Chondrocyte (in vitro differentiated cells): ENCODE measurements at regions not wholly inside any gene's neighbourhood (a gene's known extent, or its start where the extent isn't known, plus 50 kb on each side); places are given as distances from the start of the nearest gene placed in this dataset.

Source experiments
- DNase-seq: peaks from one replicate; pipeline ENCODE4 v3.0.0; 2021; ENCODE audit warnings: mixed read lengths, low spot score
- H3K27ac Mint-ChIP-seq: one replicate; pipeline ENCODE4 v1.8.0; 2021; ENCODE audit warnings: mild to moderate bottlenecking, moderate library complexity, mixed read lengths; ENCODE audit not compliant: unreplicated experiment
- H3K27me3 Mint-ChIP-seq: 2 replicates; pipeline ENCODE4 v1.8.0; 2021; ENCODE audit warnings: low read depth, mixed read lengths
- H3K36me3 Mint-ChIP-seq: 2 replicates; pipeline ENCODE4 v1.8.0; 2021; ENCODE audit warnings: low read depth, mixed read lengths
- H3K4me1 Mint-ChIP-seq: 2 replicates; pipeline ENCODE4 v1.8.0; 2021; ENCODE audit warnings: low read depth, mild to moderate bottlenecking, mixed read lengths
- H3K4me3 Mint-ChIP-seq: one replicate; pipeline ENCODE4 v1.8.0; 2021; ENCODE audit warnings: mild to moderate bottlenecking, moderate library complexity, mixed read lengths; ENCODE audit not compliant: unreplicated experiment
- H3K9me3 Mint-ChIP-seq: 2 replicates; pipeline ENCODE4 v1.8.0; 2021; ENCODE audit warnings: low read depth, mixed read lengths
- CTCF ChIP-seq: fragments of 200-600 bp; sonication (generic); IDR thresholded peaks from 2 replicates; pipeline ENCODE4 v1.5.0; 2021; ENCODE audit warnings: antibody characterized with exemption, mild to moderate bottlenecking, moderate library complexity

DNA sequence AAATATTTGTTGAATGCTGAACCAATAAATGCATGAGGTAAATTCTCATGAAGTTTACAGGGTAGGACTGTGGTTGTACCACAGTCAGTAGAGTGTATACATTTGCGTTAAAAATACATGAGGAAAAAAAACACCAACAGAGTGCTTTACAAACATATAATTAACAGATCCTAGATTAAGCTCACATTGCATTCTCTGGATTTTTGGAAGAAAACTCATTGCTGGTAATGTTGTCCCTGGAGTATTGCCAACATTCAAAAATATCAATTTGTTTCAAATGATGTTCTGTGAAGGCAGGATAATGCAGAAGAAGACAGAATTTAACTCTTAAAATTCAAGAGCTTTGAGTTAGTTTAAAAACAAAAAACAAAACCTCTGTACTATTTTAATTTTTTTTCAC lies 95.5 kb downstream of the MBL2 start:
- no peaks in the 10 kb centered on the region for H3K36me3 Mint-ChIP-seq
- no peaks in the 10 kb centered on the region for H3K4me1 Mint-ChIP-seq
- TF ChIP-seq CTCF = no peak
- H3K27ac Mint-ChIP-seq = no peak overlapping the region
- H3K27me3 Mint-ChIP-seq = peaks cover 2% of the 10 kb centered on the region
- DNase-seq = no peak
- peaks cover 8% of the 10 kb centered on the region for H3K9me3 Mint-ChIP-seq
- H3K4me3 Mint-ChIP-seq = no peak overlapping the region

DNA sequence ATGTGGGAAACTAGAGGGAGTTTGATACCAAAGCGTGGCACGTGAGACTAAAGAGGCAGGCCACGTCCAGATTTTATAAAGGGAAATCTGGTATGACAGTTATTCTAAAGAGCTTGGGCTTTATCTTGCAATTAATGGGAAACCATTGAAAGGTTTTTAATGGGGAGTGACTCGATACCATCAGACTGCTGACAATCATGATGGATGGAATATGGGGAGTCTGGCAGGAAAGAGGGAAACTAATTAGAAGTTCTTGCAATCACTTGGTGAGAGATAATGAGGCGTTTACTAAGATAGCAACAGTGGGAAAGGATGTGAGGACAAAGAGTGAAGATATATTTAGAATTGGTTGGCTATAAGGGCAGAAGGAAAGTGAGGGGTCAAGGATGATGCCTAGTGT lies 94.0 kb downstream of the MBL2 start:
- Mint-ChIP-seq H3K4me1 (no peaks in the 10 kb centered on the region), H3K9me3 (peaks cover 8% of the 10 kb centered on the region), H3K27ac (no peak overlapping the region), H3K36me3 (no peaks in the 10 kb centered on the region), H3K27me3 (peaks cover 2% of the 10 kb centered on the region), H3K4me3 (no peak overlapping the region)
- no peak for TF ChIP-seq CTCF
- DNase-seq = no peak

DNA sequence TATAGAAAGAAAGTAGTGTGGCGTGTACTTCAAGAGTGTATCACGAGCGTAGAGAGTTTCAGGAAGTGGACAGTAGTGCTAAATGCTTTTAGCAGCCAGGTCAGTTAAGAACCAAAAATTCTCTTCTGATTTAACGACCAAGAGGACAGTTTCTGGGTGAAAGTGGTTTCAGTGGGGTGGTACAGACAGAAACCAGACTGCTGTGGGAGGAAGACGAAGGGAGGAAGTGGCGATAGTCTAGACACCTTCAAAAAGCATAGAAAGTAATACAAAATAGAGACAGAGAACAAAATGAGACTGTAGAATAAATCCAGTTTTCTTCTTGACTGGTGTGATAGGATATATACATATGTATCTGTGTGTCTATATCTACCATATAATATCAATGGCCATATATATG lies 93.5 kb downstream of the MBL2 start:
- Mint-ChIP-seq H3K4me1 (no peaks in the 10 kb centered on the region), H3K27me3 (peaks cover 2% of the 10 kb centered on the region), H3K4me3 (no peak overlapping the region), H3K9me3 (peaks cover 8% of the 10 kb centered on the region), H3K36me3 (no peaks in the 10 kb centered on the region), H3K27ac (no peak overlapping the region)
- no peak for TF ChIP-seq CTCF
- DNase-seq = no peak

DNA sequence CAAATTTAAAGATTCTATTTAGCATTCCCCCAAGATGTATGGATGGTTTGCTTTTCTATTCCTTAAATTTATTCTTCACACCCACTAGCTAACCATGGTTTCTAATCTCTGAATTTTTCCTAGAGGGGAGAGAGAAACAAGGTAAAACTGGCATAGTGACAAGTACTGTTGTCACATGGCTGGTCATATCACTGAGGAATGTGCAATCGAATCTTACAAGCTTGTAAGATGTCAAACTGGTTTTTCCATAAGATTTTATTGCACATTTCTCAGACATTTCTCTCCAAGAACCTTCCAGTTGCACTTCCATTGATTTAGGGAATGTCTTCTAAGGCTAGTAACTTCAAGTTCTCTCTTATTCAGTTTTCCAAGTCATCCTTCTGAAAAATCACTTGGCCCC lies 89.8 kb downstream of the MBL2 start:
- no peak overlapping the region for H3K4me3 Mint-ChIP-seq
- H3K27me3 Mint-ChIP-seq = peaks cover 2% of the 10 kb centered on the region
- TF ChIP-seq CTCF = no peak
- no peak for DNase-seq
- H3K36me3 Mint-ChIP-seq = no peaks in the 10 kb centered on the region
- no peak overlapping the region for H3K27ac Mint-ChIP-seq
- no peaks in the 10 kb centered on the region for H3K4me1 Mint-ChIP-seq
- H3K9me3 Mint-ChIP-seq = no peaks in the 10 kb centered on the region

- DNase-seq = no peak
- Mint-ChIP-seq H3K27me3 (peaks cover 2% of the 10 kb centered on the region), H3K27ac (no peak overlapping the region), H3K4me1 (no peaks in the 10 kb centered on the region), H3K36me3 (no peaks in the 10 kb centered on the region), H3K9me3 (no peaks in the 10 kb centered on the region), H3K4me3 (no peak overlapping the region)
- no peak for TF ChIP-seq CTCF
Observed at GRCh38 chr10:52683776-52684175, 88.8 kb downstream of the MBL2 start.
